Esophagus squamous epithelium (tissue), 5 donors: ENCODE measurements at regions not wholly inside any gene's neighbourhood (a gene's known extent, or its start where the extent isn't known, plus 50 kb on each side); places are given as distances from the start of the nearest gene placed in this dataset.

ENCODE experiments used
- DNase-seq: peaks from one replicate; lab custom pipeline; 2025; lab: John Stamatoyannopoulos, UW
- H3K27ac ChIP-seq, 4 donors: fragments of 200-600 bp; sonication (generic); one replicate each; pipeline ENCODE4 v1.5.1; 2016 to 2019; ENCODE audit warnings: mild to moderate bottlenecking in 1 of 4
- H3K27me3 ChIP-seq, 4 donors: fragments of 200-600 bp; sonication (generic); 1 replicate in 3 of 4; 2 replicates in 1 of 4; pipeline versions ENCODE4 v1.5.1 to v1.6.0; 2017 to 2021; ENCODE audit warnings: antibody characterized with exemption in 1 of 4
- H3K36me3 ChIP-seq, 3 donors: fragments of 200-600 bp; sonication (generic); one replicate each; pipeline ENCODE4 v1.5.1; 2016 to 2019
- H3K4me1 ChIP-seq, 3 donors: fragments of 200-600 bp; sonication (generic); one replicate each; pipeline ENCODE4 v1.5.1; 2017 to 2019
- H3K4me3 ChIP-seq, 4 donors: fragments of 200-600 bp; sonication (generic); 1 replicate in 3 of 4; 2 replicates in 1 of 4; pipeline ENCODE4 v1.5.1; 2016 to 2019; ENCODE audit warnings: mild to moderate bottlenecking in 2 of 4, moderate library complexity in 1 of 4
- H3K9me3 ChIP-seq, 3 donors: fragments of 200-600 bp; sonication (generic); one replicate each; pipeline ENCODE4 v1.5.1; 2016 to 2019
- POLR2A ChIP-seq, 4 donors: fragments of 450-650 bp; IDR thresholded peaks; one replicate each; pipeline ENCODE4 v1.6.1; 2017; ENCODE audit warnings: antibody characterized with exemption in 4 of 4, mild to moderate bottlenecking in 4 of 4, moderate library complexity in 3 of 4
- WGBS, 2 donors: methylation state at CpG; one replicate each; pipeline ENCODE4 v1.1.5; 2018; 5-methylcytosine and 5-hydroxymethylcytosine counted together
- intact Hi-C: fragments of 100-400 bp; cut with DNase I; formaldehyde crosslinking; loops from one replicate; pipeline ENCODE4 v1.15.0; 2022
- TF ChIP-seq, protein P1 (sequence below), 6 experiments: fragments of 450-650 bp in 4 of 6; fragments of 200-600 bp in 2 of 6; sonication (generic) in 2 of 6; IDR thresholded peaks; one replicate each; pipeline ENCODE4 v1.5.1; 2016 to 2019; ENCODE audit warnings: antibody characterized with exemption in 6 of 6, mild to moderate bottlenecking in 4 of 6, moderate library complexity in 4 of 6
- donor health status: DM: yes; HTN: yes; CAD: no.

DNA sequence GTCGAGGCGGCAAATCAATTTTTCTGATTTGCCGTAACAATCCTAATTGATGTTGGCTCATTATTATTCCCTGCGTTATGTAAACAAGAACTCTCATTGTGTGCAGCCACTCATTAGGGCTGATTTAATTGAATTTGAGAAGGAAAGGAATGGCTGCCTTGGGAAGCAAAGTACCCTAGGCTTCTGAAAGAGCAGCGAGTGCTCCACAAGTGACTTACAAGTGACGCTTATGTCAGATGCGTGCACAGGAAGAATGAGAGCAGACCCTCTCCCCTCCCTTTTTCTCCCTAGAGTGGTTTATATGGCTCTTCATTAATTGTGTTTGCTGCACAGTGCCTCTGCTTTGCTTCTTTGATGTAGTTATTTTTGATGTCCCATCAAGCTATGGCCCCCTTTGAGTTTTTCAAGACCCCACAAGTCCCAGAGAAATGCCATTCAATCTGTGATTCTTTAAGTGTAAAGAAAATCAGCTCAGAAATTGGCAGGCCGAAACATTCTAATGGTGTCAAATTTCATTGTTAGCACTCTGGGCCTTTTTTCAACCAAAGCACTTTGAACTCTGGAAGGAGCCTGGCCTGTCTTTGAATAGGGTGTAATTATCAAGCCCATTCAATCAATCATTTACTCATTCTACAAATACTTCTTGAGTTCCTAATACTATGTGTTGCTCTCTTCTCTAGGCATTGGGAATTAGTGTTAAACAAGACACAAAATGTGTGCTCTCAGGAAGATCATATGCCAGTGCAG is 86.8 kb upstream of the VAV3 start:
- Histone ChIP-seq H3K27me3 (no peaks in the 10 kb centered on the region), H3K27ac (no peak overlapping the region), H3K4me1 (peaks cover 0 to 41% (median 7%) of the 10 kb centered on the region in 3 donors), H3K36me3 (no peaks in the 10 kb centered on the region), H3K9me3 (no peaks in the 10 kb centered on the region), H3K4me3 (no peak overlapping the region)
- WGBS, 2 donors: 67 to 71% methylated on average over 8 of the region's 8 CpGs
- intact Hi-C loops: no loop called here
- TF ChIP-seq, protein P1, sequence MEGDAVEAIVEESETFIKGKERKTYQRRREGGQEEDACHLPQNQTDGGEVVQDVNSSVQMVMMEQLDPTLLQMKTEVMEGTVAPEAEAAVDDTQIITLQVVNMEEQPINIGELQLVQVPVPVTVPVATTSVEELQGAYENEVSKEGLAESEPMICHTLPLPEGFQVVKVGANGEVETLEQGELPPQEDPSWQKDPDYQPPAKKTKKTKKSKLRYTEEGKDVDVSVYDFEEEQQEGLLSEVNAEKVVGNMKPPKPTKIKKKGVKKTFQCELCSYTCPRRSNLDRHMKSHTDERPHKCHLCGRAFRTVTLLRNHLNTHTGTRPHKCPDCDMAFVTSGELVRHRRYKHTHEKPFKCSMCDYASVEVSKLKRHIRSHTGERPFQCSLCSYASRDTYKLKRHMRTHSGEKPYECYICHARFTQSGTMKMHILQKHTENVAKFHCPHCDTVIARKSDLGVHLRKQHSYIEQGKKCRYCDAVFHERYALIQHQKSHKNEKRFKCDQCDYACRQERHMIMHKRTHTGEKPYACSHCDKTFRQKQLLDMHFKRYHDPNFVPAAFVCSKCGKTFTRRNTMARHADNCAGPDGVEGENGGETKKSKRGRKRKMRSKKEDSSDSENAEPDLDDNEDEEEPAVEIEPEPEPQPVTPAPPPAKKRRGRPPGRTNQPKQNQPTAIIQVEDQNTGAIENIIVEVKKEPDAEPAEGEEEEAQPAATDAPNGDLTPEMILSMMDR (IDR thresholded peaks at IDR 0.05): no peak
- no peak for TF ChIP-seq POLR2A (IDR thresholded peaks at IDR 0.05)
- DNase-seq: no peak

DNA sequence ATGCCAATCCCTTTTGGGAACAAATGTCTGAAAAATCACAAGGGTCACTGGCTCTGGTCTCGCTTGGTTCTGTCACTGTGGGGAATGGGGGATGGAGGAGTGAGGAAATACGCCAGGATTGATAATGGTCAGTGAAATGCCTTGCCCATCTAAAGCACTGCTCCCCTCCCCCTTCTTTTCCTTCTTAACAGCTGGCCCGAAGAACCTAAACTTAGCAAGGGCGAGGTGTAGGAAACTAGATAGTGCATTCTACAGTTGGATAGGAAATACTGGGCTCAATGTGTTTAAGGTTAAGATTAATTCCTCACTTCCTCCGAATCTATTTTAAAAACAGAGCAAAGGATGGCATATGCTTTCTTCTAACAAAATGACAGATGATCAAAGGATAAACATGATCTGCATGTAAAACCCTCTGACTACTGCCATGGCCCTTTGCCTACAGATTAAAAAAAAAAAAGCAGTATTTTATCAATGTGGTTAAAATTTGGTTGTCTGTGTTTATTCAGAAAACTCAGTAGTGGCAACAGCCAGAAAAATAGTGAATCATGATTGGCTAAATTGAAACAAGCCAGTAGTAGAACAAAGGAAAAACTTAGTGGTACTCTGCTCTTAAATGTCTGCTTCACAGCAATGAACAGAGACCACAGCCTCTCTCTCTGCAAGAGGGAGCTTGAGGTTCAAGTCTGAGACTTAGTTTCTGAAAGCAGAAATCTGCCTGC is 86.1 kb upstream of the VAV3 start:
- H3K4me1 ChIP-seq: peaks cover 0 to 48% (median 7%) of the 10 kb centered on the region in 3 donors
- H3K36me3 ChIP-seq: no peaks in the 10 kb centered on the region
- H3K4me3 ChIP-seq: no peak overlapping the region
- no peaks in the 10 kb centered on the region for H3K27me3 ChIP-seq
- no peak for TF ChIP-seq POLR2A (IDR thresholded peaks at IDR 0.05)
- TF ChIP-seq, protein P1 (IDR thresholded peaks at IDR 0.05): no peak
- no peaks in the 10 kb centered on the region for H3K9me3 ChIP-seq
- no peak for DNase-seq
- intact Hi-C loops: no loop called here
- WGBS, 2 donors: 41 to 52% methylated on average over 5 of the region's 5 CpGs
- peak overlapping the region in 3 of 4 donors; percentile 4 to 51 (median 42) for H3K27ac ChIP-seq

DNA sequence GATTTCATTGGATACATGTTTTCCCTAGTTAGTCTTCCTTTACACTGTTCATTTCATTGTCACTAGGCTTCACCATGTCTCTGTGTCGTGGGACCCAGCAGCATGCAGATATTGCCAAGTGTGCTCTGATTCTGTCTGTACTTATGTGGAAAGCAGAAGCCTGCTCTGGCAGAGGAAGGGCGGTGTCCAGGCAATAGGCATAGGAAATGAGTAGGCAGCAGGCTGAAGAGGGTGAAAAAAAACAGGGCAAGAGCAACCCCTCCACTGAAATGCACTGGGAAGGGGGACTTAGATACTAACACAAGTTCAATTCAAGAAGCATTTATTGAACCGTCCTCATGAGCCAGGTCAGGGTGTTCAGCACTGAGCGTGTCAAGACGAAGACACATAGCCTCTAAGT is 85.2 kb upstream of the VAV3 start:
- Histone ChIP-seq H3K4me1 (peaks cover 0 to 51% (median 7%) of the 10 kb centered on the region in 3 donors), H3K4me3 (no peak overlapping the region), H3K27ac (peak overlapping the region in 3 of 4 donors; percentile 4 to 51 (median 42)), H3K9me3 (no peaks in the 10 kb centered on the region), H3K36me3 (no peaks in the 10 kb centered on the region), H3K27me3 (no peaks in the 10 kb centered on the region)
- 72 to 77% methylated on average over 5 of the region's 5 CpGs for WGBS, 2 donors
- no peak for DNase-seq
- TF ChIP-seq POLR2A (IDR thresholded peaks at IDR 0.05): no peak
- TF ChIP-seq, protein P1 (IDR thresholded peaks at IDR 0.05): no peak
- intact Hi-C loops: no loop called here

DNA sequence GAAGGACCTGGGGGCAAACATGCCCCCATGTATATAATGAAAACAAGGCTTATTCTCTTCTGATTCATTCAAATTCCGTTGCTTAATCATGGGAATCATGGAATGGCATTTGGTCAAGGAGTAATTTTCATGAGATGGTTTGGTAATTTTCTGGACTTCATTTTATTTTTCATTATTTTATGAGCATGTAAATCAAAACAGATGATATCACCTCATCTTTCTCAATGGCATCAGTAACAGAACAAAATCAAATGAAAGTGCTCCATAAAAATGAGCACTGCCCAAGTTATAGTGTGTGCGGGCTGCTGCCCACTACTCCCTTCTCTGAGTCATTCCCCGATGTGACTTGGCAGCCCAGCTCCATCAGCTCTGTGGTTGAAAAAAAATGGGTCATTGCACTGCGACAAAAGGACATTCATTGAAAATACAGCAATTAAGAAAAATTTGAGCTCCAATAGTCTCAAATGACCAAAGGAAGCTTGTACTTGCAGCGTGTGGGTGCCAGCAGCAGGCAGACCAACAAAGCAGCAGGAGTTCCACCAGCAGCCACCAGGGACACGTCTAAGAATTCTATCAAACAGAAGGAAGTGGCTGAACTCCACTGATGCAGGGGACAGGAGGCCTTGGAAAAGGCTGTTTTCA is 84.3 kb upstream of the VAV3 start:
- H3K4me1 ChIP-seq: peaks cover 0 to 51% (median 7%) of the 10 kb centered on the region in 3 donors
- no peak for DNase-seq
- no peak for TF ChIP-seq POLR2A (IDR thresholded peaks at IDR 0.05)
- TF ChIP-seq, protein P1 (IDR thresholded peaks at IDR 0.05): peak in 5 of 6 experiments; percentile 12 to 52 (median 28)
- H3K9me3 ChIP-seq: no peaks in the 10 kb centered on the region
- no peaks in the 10 kb centered on the region for H3K36me3 ChIP-seq
- no peak overlapping the region for H3K4me3 ChIP-seq
- WGBS, 2 donors: 55 to 61% methylated on average over 6 of the region's 6 CpGs
- H3K27me3 ChIP-seq: no peaks in the 10 kb centered on the region
- intact Hi-C loops: no loop called here
- H3K27ac ChIP-seq: peak overlapping the region in 1 of 4 donors; percentile 42
